ENCODE measurements at regions not wholly inside any gene's neighbourhood (a gene's known extent, or its start where the extent isn't known, plus 50 kb on each side); places are given as distances from the start of the nearest gene placed in this dataset.
A peak's percentile ranks its signal among the peaks of the same experiment; 100 is the strongest.

DNA sequence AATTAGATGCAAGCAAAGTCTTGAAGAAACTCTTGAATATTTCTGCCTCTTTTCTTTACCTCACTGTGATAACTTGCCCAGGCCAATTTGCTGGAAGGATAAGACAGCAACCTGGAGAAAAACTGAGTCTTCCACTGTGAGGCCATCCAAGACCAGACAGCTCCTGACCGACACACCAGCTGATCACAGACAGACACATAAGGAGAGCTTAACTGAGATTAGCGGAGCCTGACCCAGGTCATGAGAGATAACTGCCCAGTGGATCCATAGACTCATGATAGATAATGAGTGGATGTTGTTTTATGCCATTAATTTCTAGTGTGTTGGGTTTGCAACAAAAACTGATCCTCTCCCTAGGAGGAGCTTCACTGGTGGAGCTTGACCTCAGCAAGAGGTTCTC, 64.4 kb upstream of the NOX3 start:
- Mint-ChIP-seq H3K36me3 (ENCODE audit: low read depth) (no peaks in the 10 kb centered on the region), H3K9me3 (peaks cover 2% of the 10 kb centered on the region), H3K4me1 (ENCODE audit: low read depth) (peaks cover 18% of the 10 kb centered on the region), H3K4me3 (no peak overlapping the region), H3K27me3 (no peaks in the 10 kb centered on the region), H3K27ac (no peak overlapping the region)
- no peak for DNase-seq

DNA sequence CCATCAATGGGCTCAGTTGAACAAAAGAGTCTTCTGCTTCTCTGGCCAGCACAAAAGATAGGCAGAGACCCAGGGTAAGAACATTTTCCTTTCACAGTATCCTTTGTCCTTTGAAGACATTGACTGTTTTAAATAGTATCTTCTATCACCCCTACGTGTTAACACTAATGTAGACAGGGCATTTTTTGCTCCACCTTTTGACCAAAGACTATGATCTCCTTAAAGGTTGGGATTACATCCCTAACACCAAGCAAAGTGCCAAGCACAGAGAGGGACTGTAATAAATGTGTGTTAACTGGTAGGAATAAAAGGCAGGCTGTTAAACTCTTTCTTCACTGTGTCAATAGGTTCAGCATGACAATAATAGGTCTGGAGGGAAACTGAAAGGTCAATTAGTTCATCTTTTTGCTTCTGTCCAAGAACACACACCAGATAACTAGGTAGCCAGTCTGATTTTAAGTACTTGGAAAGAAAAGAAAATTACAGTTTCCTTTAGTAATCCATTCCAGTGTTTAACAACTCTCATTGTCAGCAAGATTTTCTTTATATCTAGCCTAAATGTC, 63.6 kb upstream of the NOX3 start:
- Mint-ChIP-seq H3K27ac (no peak overlapping the region), H3K36me3 (ENCODE audit: low read depth) (no peaks in the 10 kb centered on the region)

DNA sequence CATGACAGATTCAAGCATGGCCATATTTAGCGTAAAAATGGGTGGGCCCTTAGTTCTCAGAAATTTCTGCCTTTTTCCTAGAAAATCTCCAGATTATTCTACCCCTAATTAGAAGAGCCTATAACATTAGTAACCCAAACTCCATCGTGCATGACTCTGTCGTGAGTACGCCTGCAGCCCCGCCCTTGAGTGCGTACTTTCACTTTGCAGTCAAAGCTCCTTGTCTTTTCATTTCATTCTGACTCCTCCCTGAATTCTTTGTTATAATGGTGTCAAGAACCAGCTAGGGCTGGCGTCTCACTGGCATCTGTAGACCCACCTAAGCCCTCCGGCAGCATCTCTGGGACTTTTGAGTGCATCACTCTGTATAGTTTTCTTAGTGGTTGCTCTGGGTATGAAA, 61.7 kb upstream of the NOX3 start:
- DNase-seq, result no peak
- no peak overlapping the region for H3K27ac Mint-ChIP-seq

More for the DNA sequence above, 63.6 kb upstream of the NOX3 start:
- peaks cover 14% of the 10 kb centered on the region for H3K4me1 Mint-ChIP-seq (ENCODE audit: low read depth)
- DNase-seq, result no peak
- H3K27me3 Mint-ChIP-seq, result peaks cover 2% of the 10 kb centered on the region
- no peak overlapping the region for H3K4me3 Mint-ChIP-seq
- H3K9me3 Mint-ChIP-seq, result peaks cover 2% of the 10 kb centered on the region

DNA sequence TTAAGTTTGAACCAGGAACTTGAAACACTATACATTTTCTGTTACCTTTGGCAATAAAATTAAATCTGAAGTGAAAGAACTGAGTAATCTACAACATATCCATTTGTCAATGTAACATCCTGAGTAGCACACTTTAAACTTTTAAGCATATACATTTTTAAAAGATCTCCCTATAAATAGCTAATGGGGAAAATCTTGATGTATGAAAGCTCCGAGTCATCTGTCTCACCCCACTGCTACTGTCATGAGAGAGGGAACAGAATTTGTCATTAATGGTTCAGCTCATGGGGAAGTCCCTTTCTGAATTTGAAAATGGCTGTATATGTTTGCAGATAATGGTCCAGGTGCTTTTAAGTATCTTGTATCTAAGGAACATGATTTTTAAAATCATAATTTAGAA, 55.2 kb upstream of the NOX3 start:
- peak overlapping the region; percentile 72 for H3K27ac Mint-ChIP-seq
- H3K27me3 Mint-ChIP-seq, result peaks cover 14% of the 10 kb centered on the region
- H3K4me1 Mint-ChIP-seq (ENCODE audit: low read depth), result peaks cover 20% of the 10 kb centered on the region
- no peaks in the 10 kb centered on the region for H3K36me3 Mint-ChIP-seq (ENCODE audit: low read depth)
- H3K9me3 Mint-ChIP-seq, result no peaks in the 10 kb centered on the region
- no peak overlapping the region for H3K4me3 Mint-ChIP-seq
- no peak for DNase-seq

More for the DNA sequence above, 61.7 kb upstream of the NOX3 start:
- Mint-ChIP-seq H3K36me3 (ENCODE audit: low read depth) (no peaks in the 10 kb centered on the region), H3K27me3 (peaks cover 2% of the 10 kb centered on the region), H3K4me3 (no peak overlapping the region), H3K9me3 (peaks cover 2% of the 10 kb centered on the region), H3K4me1 (ENCODE audit: low read depth) (peaks cover 5% of the 10 kb centered on the region)

DNA sequence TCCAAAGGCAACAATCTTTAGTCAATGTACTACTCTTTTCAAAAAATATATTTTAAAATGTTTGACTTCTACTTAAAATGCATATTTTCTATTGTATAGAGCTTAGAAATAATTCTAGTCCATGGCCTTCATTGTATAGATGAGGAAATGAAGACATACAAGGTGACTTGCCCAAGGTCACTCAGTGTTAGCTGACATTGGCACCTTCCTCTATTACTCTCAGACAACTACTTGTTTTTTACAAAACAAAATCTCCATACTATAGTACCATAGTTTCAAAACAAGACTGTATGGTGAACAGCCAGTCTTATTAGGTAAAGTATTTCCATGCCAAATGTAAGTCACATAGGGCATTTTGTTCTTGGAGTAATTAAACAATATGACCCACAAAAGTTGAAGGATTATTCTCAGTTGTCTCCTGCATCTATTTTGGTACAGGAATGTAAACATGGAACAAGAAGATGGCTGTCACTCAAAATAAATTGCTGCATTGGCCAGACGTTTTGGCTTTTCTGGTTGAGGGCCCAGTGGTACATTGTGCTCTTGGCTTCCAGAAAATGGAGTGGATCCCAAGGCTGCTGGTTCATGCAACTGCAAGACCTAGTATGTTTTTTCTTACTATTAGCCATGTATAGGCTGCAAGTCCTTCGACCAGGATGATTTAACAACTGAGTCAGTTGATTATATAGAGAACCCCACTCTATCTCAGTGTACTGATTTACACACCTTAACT, 54.3 kb upstream of the NOX3 start:
- Mint-ChIP-seq H3K36me3 (ENCODE audit: low read depth) (no peaks in the 10 kb centered on the region), H3K4me1 (ENCODE audit: low read depth) (peaks cover 23% of the 10 kb centered on the region)

DNA sequence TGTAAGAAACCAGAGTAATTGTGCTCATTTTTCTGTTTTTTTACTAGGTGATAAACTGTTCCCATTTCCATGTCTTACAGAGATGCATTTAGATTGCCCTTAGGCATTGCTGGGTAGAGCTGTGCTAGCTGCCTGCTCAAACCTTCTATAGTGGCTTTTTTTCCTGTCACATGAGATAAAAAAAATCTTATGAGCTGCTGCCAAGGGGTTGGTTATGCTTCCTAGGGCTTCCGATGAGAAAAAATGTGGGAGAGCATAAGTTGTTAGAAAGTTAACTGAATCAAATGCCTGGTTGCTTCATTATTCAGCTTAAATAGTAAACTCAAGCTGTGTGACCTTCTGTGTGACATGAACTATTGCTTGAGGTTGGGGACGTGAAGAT, 50.0 kb upstream of the NOX3 start:
- peaks cover 14% of the 10 kb centered on the region for H3K4me1 Mint-ChIP-seq (ENCODE audit: low read depth)
- H3K4me3 Mint-ChIP-seq, result no peak overlapping the region
- H3K27me3 Mint-ChIP-seq, result peaks cover 16% of the 10 kb centered on the region
- no peak overlapping the region for H3K27ac Mint-ChIP-seq
- no peaks in the 10 kb centered on the region for H3K36me3 Mint-ChIP-seq (ENCODE audit: low read depth)
- no peak for DNase-seq
- peaks cover 13% of the 10 kb centered on the region for H3K9me3 Mint-ChIP-seq

More for the DNA sequence above, 54.3 kb upstream of the NOX3 start:
- DNase-seq, result no peak
- Mint-ChIP-seq H3K27ac (no peak overlapping the region), H3K27me3 (peaks cover 18% of the 10 kb centered on the region), H3K4me3 (no peak overlapping the region), H3K9me3 (no peaks in the 10 kb centered on the region)

All from activated T-cell treated with anti-CD3 and anti-CD28 coated beads, Interleukin-2, amount 50 U/mL, for 24 hours (primary cell).